Testis (tissue), 2 donors: ENCODE measurements at regions not wholly inside any gene's neighbourhood (a gene's known extent, or its start where the extent isn't known, plus 50 kb on each side); places are given as distances from the start of the nearest gene placed in this dataset.
"Not testable (repeated sequence)": the region's sequence is repeated elsewhere in the genome, so short reads cannot be mapped to it uniquely, and the experiment has no call there.

Experiments
- CTCF ChIP-seq, 3 experiments: fragments of 450-650 bp in 2 of 3; fragments of 200-600 bp in 1 of 3; sonication (generic) in 1 of 3; IDR thresholded peaks; one replicate each; pipeline ENCODE4 v1.5.1; 2016 to 2019; ENCODE audit warnings: antibody characterized with exemption in 3 of 3, mild to moderate bottlenecking in 2 of 3, moderate library complexity in 1 of 3
- POLR2A ChIP-seq: fragments of 450-650 bp; IDR thresholded peaks from one replicate; pipeline ENCODE4 v1.6.1; 2017; ENCODE audit warnings: antibody characterized with exemption, mild to moderate bottlenecking, moderate library complexity

- TF ChIP-seq CTCF (IDR thresholded peaks at IDR 0.05); POLR2A: not testable (repeated sequence)
Measured at GRCh38 chr7:124244469-124244868, 211.6 kb upstream of the TMEM229A start.
